Endothelial cell (in vitro differentiated cells): ENCODE measurements at regions not wholly inside any gene's neighbourhood (a gene's known extent, or its start where the extent isn't known, plus 50 kb on each side); places are given as distances from the start of the nearest gene placed in this dataset.

Experiments
- DNase-seq: peaks from one replicate; pipeline ENCODE4 v3.0.0; 2021; ENCODE audit warnings: low spot score
- H3K27ac Mint-ChIP-seq: one replicate; pipeline ENCODE4 v1.8.0; 2021; ENCODE audit warnings: mixed read lengths, inconsistent platforms; ENCODE audit not compliant: unreplicated experiment
- H3K27me3 Mint-ChIP-seq: one replicate; pipeline ENCODE4 v1.8.0; 2021; ENCODE audit warnings: mild to moderate bottlenecking, moderate library complexity, mixed read lengths, inconsistent platforms; ENCODE audit not compliant: unreplicated experiment
- H3K36me3 Mint-ChIP-seq: one replicate; pipeline ENCODE4 v1.8.0; 2021; ENCODE audit warnings: mild to moderate bottlenecking, low read depth, mixed read lengths, inconsistent platforms; ENCODE audit not compliant: unreplicated experiment
- H3K4me1 Mint-ChIP-seq: one replicate; pipeline ENCODE4 v1.8.0; 2021; ENCODE audit warnings: mild to moderate bottlenecking, mixed read lengths, inconsistent platforms; ENCODE audit not compliant: unreplicated experiment
- H3K4me3 Mint-ChIP-seq: one replicate; pipeline ENCODE4 v1.8.0; 2021; ENCODE audit warnings: mild to moderate bottlenecking, mixed read lengths, inconsistent platforms; ENCODE audit not compliant: unreplicated experiment
- H3K9me3 Mint-ChIP-seq: one replicate; pipeline ENCODE4 v1.8.0; 2021; ENCODE audit warnings: mixed read lengths, inconsistent platforms; ENCODE audit not compliant: unreplicated experiment
- TF ChIP-seq, protein P1 (sequence below): fragments of 200-600 bp; sonication (generic); IDR thresholded peaks from one replicate; pipeline ENCODE4 v1.5.0; 2021; ENCODE audit warnings: antibody characterized with exemption; ENCODE audit not compliant: unreplicated experiment

DNA sequence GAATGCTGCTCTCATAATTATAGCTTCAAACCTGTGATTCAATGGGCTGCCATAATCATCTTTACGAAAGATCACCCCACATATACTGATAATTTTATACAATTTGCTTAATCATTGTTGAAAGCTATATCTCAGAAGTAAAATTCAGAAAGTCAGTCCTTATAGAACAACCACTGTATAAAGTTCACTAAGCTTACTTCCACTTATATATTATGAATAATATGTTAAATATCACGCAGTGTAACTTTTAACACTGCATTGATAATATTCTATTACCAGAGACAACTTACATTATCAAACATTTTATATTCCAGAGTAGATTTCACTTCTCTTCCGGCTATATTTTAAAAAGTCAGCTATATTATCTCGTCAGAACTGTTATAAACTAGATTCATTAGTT is 550.1 kb upstream of the PCDH20 start:
- Mint-ChIP-seq H3K27ac (no peak overlapping the region), H3K4me3 (no peak overlapping the region), H3K27me3 (no peaks in the 10 kb centered on the region), H3K9me3 (no peaks in the 10 kb centered on the region), H3K36me3 (no peaks in the 10 kb centered on the region), H3K4me1 (no peaks in the 10 kb centered on the region)
- DNase-seq = no peak
- TF ChIP-seq, protein P1, sequence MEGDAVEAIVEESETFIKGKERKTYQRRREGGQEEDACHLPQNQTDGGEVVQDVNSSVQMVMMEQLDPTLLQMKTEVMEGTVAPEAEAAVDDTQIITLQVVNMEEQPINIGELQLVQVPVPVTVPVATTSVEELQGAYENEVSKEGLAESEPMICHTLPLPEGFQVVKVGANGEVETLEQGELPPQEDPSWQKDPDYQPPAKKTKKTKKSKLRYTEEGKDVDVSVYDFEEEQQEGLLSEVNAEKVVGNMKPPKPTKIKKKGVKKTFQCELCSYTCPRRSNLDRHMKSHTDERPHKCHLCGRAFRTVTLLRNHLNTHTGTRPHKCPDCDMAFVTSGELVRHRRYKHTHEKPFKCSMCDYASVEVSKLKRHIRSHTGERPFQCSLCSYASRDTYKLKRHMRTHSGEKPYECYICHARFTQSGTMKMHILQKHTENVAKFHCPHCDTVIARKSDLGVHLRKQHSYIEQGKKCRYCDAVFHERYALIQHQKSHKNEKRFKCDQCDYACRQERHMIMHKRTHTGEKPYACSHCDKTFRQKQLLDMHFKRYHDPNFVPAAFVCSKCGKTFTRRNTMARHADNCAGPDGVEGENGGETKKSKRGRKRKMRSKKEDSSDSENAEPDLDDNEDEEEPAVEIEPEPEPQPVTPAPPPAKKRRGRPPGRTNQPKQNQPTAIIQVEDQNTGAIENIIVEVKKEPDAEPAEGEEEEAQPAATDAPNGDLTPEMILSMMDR = no peak

DNA sequence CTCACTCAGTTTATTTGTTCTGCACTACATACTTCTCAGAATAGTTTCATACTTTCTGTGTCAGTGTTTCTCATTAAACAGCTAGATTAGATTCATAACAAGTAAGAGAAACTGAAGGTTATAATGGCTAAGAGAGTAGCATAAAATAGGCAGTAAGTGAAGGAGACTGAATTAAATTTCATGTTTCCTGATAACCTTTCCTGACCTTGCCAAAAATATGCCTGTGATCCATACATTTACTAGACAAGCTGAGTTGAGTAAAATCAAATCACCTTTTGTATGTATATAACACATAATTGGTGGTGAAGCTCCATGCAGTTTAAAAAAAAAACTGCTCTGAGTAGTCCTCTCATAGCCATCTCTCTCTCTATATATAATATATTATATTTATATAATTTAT is 545.3 kb upstream of the PCDH20 start:
- DNase-seq = no peak
- Mint-ChIP-seq H3K27ac (no peak overlapping the region), H3K36me3 (no peaks in the 10 kb centered on the region), H3K4me1 (no peaks in the 10 kb centered on the region), H3K9me3 (no peaks in the 10 kb centered on the region), H3K4me3 (no peak overlapping the region), H3K27me3 (no peaks in the 10 kb centered on the region)
- TF ChIP-seq, protein P1 = no peak

DNA sequence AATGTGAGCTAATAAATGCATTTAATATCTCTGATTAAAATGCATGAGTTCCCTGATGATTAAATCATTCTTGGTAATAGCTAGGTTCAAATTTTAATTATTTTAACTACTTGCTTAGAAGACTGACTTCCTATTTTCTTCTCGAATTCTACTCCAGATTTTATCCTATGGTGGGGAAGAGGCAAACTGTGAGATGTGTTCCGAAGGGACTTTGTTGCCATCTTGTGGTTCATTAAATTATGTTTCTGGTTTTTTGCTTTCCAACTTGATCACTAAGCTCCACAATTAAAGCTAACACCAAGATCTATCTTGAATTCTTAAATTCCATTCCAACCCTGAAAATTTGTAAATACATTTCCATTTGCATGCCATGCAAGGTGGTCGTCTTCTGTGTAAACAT is 538.4 kb upstream of the PCDH20 start:
- no peak for DNase-seq

DNA sequence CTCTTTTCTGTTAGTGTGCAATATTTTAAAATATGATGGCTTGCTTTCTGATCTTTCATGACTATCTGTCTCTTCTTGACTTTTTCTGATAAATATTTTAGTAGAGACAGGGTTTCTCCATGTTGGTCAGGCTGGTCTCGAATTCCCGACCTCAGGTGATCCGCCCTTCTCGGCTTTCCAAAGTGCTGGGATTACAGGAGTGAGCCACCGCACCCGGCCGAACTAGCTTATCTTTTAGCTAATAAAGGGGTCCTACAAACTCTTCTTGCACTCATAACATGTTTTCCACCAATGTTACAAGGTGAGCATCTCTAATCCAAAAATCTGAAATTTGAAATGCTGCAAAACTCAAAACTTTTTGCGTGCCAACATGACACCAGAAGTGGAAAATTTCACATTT is 535.2 kb upstream of the PCDH20 start:
- TF ChIP-seq, protein P1 = no peak
- DNase-seq = no peak
- Mint-ChIP-seq H3K4me1 (no peaks in the 10 kb centered on the region), H3K4me3 (no peak overlapping the region), H3K27me3 (no peaks in the 10 kb centered on the region), H3K27ac (no peak overlapping the region), H3K9me3 (no peaks in the 10 kb centered on the region), H3K36me3 (no peaks in the 10 kb centered on the region)

More for the DNA sequence above, 538.4 kb upstream of the PCDH20 start:
- H3K4me1 Mint-ChIP-seq = no peaks in the 10 kb centered on the region
- TF ChIP-seq, protein P1 = peak; percentile 41
- no peak overlapping the region for H3K27ac Mint-ChIP-seq
- H3K9me3 Mint-ChIP-seq = no peaks in the 10 kb centered on the region
- H3K36me3 Mint-ChIP-seq = no peaks in the 10 kb centered on the region
- H3K4me3 Mint-ChIP-seq = no peak overlapping the region
- H3K27me3 Mint-ChIP-seq = no peaks in the 10 kb centered on the region

DNA sequence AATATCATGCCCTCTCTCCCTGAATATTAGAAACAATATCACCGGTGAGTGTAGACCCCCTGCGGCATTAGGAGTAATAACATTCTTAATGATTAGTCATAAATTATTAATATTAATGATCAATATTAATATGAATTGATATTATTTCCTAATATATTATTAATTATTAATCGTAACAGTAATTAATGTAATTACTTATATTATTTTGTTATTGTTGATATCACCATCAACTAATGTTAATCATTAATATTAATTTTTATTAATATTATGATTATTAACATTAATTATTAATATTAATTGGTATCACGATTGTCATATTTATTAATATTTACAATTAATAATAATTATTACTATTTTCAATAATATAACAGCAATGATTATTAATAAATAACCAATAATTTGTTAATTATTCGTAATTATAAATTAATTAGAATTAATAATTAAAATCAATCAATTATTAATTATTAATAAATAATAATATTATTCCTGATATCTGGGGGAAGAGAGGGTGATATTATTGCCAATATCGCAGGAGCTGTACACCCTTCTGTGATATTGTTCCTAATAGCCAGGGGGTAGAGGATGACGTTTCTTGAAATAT is 528.8 kb upstream of the PCDH20 start:
- DNase-seq = no peak
- H3K36me3 Mint-ChIP-seq = no peaks in the 10 kb centered on the region
- H3K27me3 Mint-ChIP-seq = no peaks in the 10 kb centered on the region
- H3K27ac Mint-ChIP-seq = no peak overlapping the region
- H3K4me3 Mint-ChIP-seq = no peak overlapping the region
- no peaks in the 10 kb centered on the region for H3K4me1 Mint-ChIP-seq
- no peaks in the 10 kb centered on the region for H3K9me3 Mint-ChIP-seq
- TF ChIP-seq, protein P1 = no peak
